AG10803 (cell line): ENCODE measurements at regions not wholly inside any gene's neighbourhood (a gene's known extent, or its start where the extent isn't known, plus 50 kb on each side); places are given as distances from the start of the nearest gene placed in this dataset.
A peak's percentile ranks its signal among the peaks of the same experiment; 100 is the strongest.
"Not testable (repeated sequence)": the region's sequence is repeated elsewhere in the genome, so short reads cannot be mapped to it uniquely, and the experiment has no call there.

Experiments
- DNase-seq: peaks from one replicate; pipeline ENCODE4 v3.0.0; 2010; ENCODE audit warnings: low read depth
- H3K4me3 ChIP-seq: 2 replicates; pipeline ENCODE4 v1.5.1; 2011; ENCODE audit warnings: mild to moderate bottlenecking, low read length, control low read depth
- CTCF ChIP-seq: conservative IDR thresholded peaks from 2 replicates; pipeline ENCODE4 v1.5.1; 2011; ENCODE audit warnings: mild to moderate bottlenecking, low read length, control low read depth, inconsistent platforms

GRCh38 chr9:75548871-75549270 lies 341.6 kb upstream of the PCSK5 start:
- H3K4me3 ChIP-seq = no peak overlapping the region
- no peak for DNase-seq
- TF ChIP-seq CTCF = no peak

- no peak overlapping the region for H3K4me3 ChIP-seq
- no peak for DNase-seq
- TF ChIP-seq CTCF = no peak
Measured at GRCh38 chr9:75551861-75552260, 338.6 kb upstream of the PCSK5 start.

- H3K4me3 ChIP-seq = no peak overlapping the region
- DNase-seq = peak; percentile 13
- TF ChIP-seq CTCF = no peak
Measured at GRCh38 chr9:75552941-75553340, 337.5 kb upstream of the PCSK5 start.

GRCh38 chr9:75566813-75567212 lies 323.7 kb upstream of the PCSK5 start:
- not testable (repeated sequence) for DNase-seq, H3K4me3 ChIP-seq

GRCh38 chr9:75570538-75570937 lies 319.9 kb upstream of the PCSK5 start:
- H3K4me3 ChIP-seq = no peak overlapping the region
- no peak for DNase-seq
- no peak for TF ChIP-seq CTCF

- DNase-seq = no peak
- no peak overlapping the region for H3K4me3 ChIP-seq
- TF ChIP-seq CTCF = no peak
Measured at GRCh38 chr9:75574569-75574968, 315.9 kb upstream of the PCSK5 start.

- TF ChIP-seq CTCF = no peak
- DNase-seq = no peak
- no peak overlapping the region for H3K4me3 ChIP-seq
Measured at GRCh38 chr9:75582870-75583269, 307.6 kb upstream of the PCSK5 start.

- no peak overlapping the region for H3K4me3 ChIP-seq
- TF ChIP-seq CTCF = peak; percentile 22
- no peak for DNase-seq
Measured at GRCh38 chr9:75588808-75589207, 301.7 kb upstream of the PCSK5 start.
